NCI-H146 treated with DMSO at 0.1 percent for 48 hours (cell line): ENCODE measurements at regions not wholly inside any gene's neighbourhood (a gene's known extent, or its start where the extent isn't known, plus 50 kb on each side); places are given as distances from the start of the nearest gene placed in this dataset.

Experiments used
- DNase-seq: peaks from one replicate; lab custom pipeline; 2025; ENCODE audit not compliant: unreplicated experiment; lab: John Stamatoyannopoulos, UW

GRCh38 chr11:26086028-26086427 lies 245.9 kb upstream of the ANO3 start:
- DNase-seq: no peak

DNA sequence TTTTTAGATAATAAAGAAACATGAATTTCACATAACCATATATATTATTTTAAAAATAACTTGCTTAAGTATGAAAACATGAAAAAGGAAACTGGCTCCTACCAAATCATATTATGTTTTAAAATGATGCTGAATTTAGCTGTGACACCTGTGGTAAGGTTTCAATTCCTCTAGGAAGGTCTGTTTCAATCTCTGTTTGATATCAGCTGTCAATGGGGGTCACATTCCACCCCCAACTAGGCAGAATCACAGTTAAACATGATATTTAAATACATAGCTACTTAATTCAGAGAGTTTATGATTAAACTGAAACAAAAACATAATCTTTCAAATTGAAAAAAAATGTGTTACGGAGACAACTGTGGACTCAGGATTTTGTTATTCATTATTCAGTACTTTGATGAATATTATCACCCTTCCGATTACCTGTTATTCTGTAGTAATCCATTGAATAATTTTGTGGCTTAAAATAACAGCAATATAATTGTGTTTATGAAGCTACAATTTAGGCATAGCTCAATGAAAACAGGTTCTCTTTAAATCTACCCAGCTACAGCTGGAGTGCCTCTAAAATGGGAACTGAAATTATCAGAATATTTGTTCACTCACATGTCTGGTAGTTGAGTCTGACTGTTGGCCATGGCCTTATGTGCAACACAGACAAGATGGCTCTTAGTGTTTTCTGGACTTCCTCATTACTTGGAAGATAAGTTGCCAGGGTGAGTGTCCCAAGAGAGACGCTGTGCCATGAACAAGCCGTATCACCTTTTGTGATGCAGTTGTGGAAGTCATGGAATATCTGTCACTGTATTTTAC lies 244.6 kb upstream of the ANO3 start:
- no peak for DNase-seq

DNA sequence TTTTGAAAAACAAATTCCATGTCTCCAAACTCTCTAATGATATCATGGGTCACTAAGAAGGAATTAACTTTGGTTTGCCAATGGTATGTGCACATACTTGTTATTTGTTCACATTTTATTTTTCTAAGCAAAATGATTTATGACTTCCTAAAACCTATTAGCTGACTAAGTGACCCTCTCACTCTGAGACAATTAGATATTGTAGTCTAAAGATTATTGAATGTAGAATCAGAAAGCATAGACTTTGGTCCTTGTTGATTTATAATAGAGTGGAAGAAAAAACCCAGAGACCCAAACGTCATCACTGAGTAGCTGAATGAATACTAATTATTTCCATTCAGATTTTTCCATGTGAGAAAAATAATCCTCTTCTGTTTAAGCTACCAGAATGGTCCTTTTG lies 243.5 kb upstream of the ANO3 start:
- DNase-seq: no peak

- DNase-seq: no peak
Observed at GRCh38 chr11:26090651-26091050, 241.3 kb upstream of the ANO3 start.

GRCh38 chr11:26093206-26093605 lies 238.7 kb upstream of the ANO3 start:
- DNase-seq: no peak

DNA sequence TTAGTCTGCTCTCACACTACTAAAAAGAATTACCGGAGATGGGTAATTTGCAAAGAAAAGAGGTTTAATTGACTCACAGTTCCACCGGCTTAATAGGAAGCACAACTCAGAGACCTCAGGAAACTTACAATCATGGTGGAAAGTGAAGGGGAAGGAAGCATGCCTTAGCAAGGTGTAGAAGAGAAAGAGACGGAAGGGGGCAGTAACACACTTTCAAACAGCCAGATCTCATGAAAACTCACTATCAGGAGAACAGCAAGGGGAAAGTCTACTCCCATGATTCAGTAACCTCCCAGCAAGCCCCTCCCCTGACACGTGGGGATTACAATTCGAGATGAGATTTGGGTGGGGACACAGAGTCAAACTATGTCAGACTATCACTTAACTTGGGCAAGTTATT lies 236.6 kb upstream of the ANO3 start:
- no peak for DNase-seq

DNA sequence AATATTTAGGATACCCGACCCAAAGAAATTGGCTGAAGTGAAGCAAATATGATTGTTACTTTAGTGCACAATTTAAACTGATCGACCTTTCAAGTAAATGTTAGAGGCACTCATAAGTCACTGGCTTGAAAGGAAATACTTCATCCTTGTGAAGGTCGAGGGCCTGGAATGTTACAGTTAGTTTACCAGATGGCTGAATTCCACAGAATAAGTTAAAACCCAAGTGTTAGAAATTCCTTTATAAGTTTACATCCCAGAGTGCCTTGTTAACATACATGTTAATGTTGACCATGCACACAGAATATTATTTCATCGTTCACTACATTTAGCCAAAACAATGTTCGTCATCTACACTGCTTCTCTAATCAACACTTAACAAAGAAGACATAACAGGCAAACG lies 235.5 kb upstream of the ANO3 start:
- DNase-seq: no peak

- DNase-seq: no peak
Observed at GRCh38 chr11:26102325-26102724, 229.6 kb upstream of the ANO3 start.

DNA sequence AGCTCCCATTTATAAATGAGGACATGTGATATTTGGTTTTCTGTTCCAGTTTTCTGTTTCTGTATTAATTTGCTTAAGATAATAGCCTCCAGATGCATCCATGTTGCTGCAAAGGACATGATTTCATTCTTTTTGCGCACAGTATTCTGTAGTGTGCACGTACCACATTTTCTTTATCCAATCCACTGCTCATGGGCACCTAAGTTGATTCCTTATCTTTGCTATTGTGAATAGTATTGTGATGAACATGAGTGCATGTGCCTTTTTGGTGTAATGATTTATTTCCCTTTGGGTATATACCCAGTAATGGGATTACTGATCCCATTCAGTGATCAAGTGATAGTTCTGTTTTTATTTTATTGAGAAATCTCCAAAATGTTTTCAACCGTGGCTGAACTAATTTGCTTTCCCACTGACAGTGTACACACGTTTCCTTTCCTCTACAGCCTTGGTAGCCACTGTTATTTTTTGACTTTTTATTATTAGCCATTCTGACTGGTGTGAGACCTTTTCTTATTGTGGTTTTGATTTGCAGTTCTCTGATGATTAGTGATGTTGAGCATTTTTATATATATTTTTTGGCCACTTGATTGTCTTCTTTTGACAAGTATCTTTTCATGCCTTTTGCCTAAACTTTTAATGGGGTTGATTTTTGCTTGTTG lies 226.0 kb upstream of the ANO3 start:
- DNase-seq: no peak

DNA sequence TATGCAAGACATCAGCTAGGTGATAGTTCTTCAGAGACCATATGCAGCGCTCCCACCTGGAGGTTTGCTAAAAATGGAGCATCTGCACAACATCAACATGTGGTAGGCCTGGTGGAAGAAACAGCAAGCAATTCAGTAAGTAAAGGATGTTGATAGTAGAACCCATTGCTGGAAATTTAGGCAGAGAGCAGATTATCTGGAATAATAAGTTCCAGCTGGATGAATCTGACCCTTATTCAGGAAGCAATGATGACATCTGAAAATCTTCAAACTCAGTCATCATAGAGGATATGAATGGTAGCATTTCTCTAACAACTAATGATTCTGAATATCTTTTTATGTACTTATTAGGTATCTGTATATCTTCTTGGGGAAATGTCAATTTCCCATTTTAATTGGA lies 225.2 kb upstream of the ANO3 start:
- no peak for DNase-seq

DNA sequence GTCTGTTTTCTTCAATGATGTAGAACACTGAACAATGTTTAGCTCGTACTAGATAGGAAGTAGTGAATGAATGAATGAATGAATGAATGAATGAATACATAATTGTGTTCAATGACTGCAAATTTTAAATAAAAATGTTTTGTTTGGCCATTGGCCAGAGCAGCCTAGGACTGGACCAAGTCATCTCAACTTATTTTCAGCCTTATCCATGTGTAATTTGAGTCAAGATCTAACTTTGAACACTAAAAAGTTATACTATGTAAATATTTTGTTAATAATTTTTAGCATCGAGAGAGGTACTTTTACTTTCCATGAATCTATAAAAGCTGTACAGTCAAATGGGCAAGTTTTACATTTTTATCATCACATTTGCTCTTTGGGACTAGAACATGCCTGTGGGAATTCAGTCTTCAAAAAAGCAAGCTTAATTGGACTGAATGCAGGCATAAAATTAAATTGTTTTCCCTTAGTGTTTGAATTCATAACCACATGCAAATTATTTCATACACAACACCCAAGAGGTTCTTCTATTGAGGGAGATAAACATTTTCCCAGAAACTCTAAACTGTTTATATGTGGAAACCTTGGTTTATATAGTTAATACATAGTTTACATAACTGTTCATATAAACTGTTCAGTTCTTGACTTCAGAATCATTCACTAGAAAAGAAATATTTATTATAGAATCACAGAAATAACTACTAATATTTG lies 222.1 kb upstream of the ANO3 start:
- no peak for DNase-seq

GRCh38 chr11:26112264-26112663 lies 219.7 kb upstream of the ANO3 start:
- DNase-seq: no peak

GRCh38 chr11:26121466-26121865 lies 210.5 kb upstream of the ANO3 start:
- DNase-seq: no peak

DNA sequence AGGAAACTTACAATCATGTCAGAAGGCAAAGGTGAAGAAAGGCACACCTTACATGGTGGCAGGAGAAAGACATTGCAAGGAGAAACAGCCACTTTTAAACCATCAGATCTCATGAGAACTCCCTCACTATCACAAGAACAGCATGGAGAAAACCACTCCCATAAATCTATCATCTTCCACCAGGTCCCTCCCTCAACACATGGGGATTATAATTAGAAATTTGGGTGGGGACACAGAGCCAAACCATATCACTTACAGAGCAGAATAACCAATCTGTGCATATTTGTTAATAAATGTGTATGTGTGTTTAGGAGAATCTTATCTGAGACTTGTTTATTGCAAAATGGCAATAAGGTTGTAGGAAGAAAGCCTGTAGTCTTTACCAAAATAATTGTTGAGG lies 205.2 kb upstream of the ANO3 start:
- no peak for DNase-seq

GRCh38 chr11:26127336-26127735 lies 204.6 kb upstream of the ANO3 start:
- DNase-seq: no peak

DNA sequence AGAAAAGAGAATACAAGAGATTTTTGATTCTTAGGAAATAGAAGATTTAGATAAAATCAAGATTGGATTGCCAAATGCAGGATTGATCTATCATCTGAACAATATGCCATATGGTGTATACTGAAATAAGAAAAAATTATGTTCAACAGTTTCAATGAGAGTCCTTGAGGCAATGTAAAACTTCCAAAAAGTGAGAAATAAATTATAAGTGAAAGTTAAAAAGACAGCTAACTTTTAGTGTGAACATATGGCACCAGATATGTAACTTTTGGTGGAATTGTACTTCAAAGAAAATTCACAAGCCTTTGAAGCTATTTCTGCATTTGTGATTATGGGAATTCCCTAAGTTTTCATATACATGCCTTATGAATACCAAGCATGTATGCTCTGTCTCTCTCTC lies 200.5 kb upstream of the ANO3 start:
- DNase-seq: no peak

DNA sequence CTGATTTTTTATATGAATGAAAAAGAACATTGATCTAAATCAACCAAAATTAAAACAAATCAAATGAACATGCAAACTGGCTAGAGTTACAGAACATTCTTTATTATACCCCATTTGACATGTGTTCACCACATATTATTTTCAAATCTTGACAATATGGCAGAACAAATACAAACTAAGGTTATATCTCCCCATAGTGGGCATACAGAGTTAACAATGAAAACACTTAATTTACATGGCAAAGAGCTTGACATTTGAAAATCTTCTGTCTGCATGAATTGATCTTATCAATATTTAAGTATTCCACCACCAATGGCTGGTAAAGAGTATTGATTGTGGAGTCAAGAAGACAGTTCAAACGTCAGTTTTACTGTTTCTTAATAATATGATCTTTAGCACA lies 197.9 kb upstream of the ANO3 start:
- DNase-seq: no peak

DNA sequence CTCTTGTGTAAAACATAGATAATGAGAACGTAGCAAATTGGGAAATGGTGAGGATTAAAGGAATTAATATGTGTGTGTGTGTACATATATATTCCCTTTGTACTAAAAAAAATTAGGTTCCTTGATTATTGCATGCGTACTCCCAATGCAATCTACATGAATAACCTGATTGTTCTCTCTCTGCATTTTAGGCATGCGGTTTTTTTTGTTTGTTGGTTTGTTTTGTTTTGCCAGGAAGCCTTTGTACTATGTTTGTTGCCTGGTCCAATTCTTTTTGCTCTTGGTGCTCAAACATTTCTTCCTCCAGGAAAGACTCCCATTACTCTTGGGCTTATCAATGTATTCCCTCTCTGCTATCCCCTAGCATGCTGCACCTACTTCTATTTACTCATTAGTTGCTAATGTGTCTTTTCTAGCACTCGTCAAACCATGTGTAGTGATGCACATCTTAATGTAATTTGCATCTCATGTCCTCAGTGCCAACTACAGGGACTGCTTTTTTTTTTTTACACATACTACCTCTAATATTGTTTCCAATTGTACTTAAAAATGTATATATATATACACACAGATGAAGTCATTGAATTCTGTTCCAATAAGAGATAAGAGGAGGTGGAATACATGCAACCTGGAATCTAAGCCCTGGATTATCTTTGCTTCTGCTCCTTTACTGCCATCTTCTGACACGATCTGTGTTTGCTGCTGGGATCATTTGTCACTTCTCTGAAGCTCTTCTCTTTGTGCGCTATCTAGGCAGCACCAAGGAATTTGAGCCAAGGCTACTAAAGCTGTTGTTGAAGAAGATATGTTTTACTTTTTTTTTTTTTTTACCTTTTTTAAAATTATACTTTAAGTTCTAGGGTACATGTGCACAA lies 197.2 kb upstream of the ANO3 start:
- no peak for DNase-seq

DNA sequence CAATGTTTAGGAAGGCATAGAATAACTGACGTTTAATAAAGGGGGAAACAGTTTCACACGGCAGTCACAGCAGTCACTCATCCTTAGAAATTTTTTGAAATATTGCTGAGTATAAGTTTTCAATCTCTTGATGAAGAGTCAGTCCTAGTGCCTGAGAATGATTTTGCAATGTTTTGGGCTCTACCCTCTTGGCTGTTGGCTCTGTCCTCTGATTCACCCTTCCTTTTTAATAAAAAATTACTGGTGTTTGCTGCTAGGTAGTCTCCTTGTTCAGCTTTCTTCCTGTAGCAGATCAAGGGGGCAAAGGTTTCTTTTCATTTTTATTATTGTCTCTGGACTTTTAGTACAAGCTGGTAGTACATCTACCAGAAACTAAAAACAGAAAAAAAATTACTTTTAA lies 194.3 kb upstream of the ANO3 start:
- DNase-seq: no peak

- DNase-seq: no peak
Observed at GRCh38 chr11:26142891-26143290, 189.0 kb upstream of the ANO3 start.

DNA sequence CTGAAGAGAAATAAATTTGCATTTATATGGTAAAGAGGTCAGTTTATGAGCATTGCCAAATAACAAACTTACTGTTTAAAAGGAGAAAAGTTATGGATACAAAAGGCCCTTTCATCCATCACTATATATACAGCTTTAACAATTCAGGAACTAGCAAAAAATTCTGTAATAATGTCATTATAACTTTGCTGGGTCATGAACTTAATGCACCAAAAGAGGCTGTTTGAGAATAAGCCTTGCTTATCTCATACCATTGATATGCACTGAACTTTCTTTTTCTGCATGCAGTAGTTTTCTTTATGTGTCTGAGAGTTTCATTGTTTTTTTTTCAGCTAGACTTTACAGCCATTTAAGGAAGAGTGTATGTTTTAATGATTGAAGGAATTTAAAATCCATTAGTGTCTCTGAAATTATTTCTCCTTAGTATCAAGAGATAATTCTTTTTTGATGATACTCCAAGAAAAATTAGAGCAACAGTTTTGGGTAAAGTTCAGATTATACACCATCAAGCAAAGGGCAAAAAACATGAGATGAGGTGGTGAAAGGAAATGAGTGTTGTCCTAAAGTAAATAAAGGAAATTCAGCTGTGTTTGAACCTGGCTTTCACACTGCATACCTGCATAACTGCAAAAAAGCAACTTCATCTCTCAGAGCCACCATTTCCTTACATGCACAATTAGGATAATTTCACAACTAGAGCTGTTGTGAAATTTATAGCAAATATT lies 188.2 kb upstream of the ANO3 start:
- DNase-seq: no peak
